GM19468 (cell line): ENCODE measurements at regions not wholly inside any gene's neighbourhood (a gene's known extent, or its start where the extent isn't known, plus 50 kb on each side); places are given as distances from the start of the nearest gene placed in this dataset.
"Not testable (repeated sequence)": the region's sequence is repeated elsewhere in the genome, so short reads cannot be mapped to it uniquely, and the experiment has no call there.

ENCODE experiments used
- ATAC-seq: cut with Tn5 transposase; IDR thresholded peaks from one replicate; pipeline ENCODE4 v1.9.1; 2021; ENCODE audit warnings: mild to moderate bottlenecking, moderate library complexity, moderate number of reproducible peaks; ENCODE audit not compliant: unreplicated experiment; ENCODE audit errors: extremely low read depth

DNA sequence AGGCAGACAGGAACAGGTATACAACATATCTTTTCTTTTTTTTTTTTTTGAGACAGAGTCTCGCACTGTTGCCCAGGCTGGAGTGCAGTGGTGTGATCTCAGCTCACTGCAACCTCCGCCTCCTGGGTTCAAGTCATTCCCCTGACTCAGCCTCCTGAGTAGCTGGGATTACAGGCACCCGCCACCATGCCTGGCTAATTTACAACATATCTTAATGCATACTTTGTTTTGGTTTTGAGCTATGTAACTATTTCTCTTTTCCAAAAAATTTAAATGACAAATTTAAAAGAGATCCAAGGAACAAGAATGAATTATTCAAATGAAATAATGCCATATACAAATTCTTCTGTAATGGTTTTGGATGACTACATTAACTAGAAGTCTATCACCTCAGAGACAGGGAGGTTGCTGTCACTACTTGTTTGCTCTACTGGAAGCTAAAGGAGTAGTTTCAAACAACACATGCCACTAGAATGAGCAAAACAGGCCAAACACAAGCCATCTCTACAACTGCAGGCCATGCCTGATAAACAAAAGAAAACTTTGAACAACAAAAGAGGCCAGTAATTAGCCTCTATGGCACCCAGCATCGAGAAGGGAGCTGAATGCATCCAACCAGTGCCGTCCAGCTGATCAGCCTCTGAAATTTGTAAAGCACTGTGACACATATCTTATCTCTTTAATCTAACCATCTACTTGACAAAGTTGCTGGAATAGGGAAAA, 133.6 kb upstream of the VOPP1 start:
- ATAC-seq = not testable (repeated sequence)

DNA sequence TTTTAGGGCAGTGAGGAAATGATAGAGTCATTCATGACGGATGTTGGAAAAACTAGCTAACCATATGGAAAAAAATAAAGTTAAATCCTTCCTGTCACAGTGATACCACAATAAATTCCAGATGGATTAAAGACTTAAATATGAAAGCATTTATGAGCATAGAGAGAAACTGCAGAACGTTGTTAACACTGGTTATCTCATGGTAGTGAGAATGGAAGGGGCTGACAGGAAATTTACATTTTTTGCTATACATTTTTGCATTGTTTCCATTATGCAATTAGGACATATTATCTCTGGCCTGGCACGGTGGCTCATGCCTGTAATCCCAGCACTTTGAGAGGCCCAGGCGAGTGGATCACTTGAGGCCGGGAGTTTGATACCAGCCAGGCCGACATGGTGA, 130.5 kb upstream of the VOPP1 start:
- ATAC-seq = not testable (repeated sequence)

DNA sequence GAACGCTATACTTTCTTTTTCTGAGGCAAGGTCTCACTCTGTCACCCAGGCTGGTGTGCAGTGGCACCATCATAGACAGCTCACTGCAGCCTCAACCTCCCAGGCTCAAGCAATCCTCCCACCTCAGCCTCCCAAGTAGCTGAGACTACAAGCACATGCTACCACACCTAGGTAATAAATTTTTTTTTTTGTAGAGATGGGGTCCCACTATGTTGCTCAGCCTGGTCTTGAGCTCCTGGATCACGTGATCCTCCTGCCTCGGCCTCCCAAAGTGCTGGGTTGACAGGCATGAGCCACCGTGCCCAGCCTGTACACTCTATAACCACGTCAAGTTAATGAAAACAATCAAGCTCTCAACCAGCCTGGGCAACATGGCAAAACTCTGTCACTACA, 127.1 kb upstream of the VOPP1 start:
- ATAC-seq = not testable (repeated sequence)

DNA sequence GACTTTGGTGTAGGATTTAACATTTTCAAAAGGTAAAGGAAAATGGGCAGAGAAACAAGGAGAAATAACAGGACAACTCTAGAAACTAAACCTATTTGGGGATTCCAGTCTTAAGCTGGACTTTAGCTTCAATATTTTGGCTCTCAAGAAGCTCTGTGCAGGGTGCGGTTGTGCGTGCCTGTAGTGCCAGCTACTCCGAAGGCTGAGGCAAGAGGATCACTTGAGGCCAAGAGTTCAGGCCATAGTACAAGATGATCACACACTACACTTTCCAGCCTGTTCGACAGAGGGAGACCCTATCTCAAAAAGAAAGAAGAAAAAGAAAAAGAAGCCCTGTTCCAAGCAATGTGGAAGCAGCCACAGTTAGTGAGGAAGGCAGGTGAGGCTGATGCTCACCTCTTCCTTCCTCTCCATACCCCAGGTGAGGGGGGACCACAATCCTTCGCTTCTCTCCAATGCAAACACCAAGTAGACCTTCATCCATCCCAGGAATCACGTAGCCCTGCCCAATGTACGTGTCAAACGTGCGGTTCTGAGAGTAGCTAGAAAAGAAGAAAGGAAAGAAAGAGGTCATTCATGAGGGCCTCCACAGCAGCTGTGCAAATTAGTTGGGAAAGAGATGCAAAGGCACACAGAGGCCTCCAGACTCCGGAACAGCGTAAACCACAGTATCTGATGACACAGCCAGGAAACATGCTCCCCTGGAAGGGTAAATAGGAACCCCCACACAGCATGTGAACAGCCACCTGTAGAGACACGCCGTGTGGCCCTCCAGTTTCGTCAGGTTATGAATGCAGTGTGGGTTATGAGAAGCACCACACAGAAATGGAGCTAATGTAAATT, 126.5 kb upstream of the VOPP1 start:
- peak; percentile 9 for ATAC-seq

DNA sequence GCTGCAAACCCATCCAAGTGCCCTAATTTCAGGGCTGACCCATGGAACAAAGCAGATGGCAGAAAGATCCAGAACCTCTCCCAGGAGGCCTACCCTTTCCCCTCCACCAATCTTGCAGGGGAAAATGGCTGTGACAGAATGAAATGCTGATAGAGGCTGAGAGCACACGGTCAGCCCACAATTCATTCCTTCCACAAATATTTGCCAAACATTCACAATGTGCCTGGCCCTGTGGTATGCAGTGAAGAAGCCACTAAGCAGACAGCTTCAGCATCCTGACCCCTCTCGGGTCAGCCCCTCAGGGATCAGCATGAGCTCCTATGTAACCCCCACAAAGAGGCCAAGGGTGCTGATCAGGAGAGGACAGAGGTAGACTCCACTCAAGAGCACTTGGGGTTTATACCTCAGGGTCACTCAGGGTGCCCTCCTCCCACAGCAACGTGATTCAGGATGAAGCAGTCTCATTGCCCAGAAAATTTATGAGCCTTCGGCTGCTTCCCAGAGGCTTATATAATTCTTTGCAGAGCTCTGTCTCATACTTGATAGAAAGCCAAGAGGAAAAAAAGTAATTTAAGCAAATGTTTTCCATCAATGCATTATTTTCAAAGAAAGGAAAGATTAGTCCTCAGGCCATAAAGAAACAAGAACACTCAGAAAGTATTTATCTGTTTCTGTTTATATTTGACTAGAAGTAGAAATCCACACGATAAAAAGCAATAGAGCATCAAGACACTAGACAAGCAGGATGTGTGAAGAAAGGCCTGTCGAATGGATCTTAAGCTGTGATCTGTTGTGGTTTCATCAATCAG, 123.8 kb upstream of the VOPP1 start:
- ATAC-seq = not testable (repeated sequence)

DNA sequence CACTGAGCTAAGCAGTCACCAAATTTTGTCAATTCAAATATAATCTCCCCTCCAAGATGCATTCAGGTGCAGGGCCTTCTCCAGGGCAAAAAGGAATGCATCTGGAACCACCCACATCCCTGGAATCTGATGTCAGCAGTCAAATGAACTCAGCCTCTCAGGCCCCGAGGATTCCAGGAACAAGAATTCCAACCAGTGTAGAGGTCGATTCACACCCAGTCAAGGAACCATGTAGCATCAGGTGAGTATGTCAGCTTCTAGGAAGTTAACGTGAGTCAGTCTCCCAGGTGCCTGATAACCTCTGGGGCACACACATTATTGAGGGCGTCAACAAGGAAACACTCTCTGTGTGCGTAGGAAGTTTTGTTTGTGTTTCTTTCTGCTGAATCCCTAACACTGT, 122.2 kb upstream of the VOPP1 start:
- not testable (repeated sequence) for ATAC-seq

DNA sequence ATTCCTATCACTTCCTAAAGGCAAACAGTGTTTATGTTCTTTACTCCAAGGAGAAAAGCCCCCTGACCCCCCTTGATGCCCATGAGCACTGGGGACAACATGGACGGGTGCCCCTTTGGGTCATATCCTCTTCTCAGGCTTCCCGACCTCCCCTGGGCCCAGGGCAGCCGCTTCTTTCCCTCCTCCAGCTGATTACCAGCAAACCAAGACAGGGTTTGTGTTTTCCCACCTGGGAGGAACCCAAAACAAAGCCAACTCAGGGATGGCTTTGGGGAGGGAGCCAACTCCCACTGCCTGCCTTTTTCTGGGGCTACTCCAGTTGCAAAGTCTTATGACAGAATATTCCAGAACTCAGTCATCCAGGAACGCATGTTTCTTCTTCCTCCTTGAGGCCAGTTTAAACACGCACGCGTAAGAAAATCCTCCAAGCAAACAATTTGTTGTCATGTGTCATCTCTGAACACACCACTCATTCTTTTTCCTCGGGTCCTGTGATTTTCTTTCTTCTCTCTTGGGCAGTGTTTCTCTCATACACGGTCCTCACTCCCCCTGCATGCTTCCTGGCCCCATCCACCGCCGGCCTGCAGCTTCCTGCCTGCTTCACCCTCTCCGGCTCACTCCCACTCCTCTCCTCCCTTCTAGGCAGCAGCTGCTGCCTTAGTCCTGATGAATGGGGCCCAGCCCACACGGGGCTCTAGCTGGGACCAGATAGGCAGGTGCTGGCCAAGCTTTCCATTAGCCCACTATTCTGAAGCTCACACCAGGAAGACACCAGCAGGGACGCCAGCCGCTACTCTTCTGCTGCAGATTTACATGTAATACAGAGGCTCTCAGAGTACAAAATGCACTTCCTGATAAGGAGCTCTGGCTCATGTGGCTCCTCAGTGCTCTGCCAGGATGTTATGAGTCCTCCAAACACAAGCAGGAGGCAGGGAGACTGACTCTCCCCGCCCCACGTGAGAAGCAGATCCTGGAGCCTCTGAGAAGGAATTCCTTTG, 116.7 kb upstream of the VOPP1 start:
- not testable (repeated sequence) for ATAC-seq

DNA sequence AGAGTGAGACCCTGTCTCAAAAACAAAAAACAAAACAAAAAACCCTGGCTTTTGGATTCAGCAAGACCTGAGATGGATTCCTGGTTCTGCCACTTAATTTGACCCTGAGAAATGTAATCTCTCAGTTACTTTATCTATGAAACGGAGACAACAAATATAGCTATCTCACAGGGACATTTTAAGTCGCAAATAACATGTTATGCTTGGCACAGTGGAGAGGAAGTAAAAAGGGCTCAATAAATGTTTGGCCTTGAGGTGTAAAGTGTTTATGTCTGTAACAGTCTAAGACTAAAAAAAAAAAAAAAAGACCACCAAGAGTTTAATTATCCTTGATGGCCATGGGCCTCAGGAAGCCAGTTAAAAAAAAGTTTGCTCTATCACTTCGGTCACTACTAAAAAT, 116.0 kb upstream of the VOPP1 start:
- ATAC-seq = not testable (repeated sequence)

DNA sequence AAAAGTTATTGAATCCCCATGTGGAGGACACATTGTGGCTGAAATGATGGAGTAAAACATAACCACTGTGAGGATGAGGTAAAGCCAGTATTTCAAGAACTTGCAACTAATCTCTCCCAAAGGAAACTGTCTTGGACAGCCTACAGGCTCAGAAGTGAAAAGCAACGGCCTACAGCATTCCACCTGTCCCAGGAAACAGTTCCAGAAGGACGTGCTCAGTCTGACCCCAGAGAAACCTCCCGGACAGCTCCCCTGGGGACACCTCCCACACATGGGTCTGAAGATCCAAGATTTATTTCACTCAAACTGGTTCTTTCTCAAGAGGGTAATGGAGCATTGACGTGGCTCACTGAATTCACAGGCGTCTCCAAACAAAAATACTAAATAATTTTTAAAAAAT, 115.0 kb upstream of the VOPP1 start:
- ATAC-seq = not testable (repeated sequence)

DNA sequence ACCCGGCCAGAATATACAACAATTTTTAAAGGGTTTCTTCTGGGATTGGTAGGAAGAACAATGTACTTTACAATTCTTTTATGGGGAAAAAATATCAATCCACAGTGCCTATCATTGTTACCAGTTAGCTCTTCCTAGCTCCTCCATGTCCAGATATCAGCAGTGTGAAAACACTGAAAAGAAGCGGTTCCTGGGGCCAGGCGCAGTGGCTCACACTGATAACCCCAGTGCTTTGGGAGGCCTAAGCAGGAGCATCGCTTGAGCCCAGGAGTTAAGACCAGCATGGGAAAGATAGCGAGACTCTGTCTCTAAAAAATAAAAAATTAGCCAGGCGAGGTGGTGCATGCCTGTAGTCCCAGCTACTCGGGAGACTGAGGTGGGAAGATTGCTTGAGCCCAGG, 114.5 kb upstream of the VOPP1 start:
- ATAC-seq = not testable (repeated sequence)

DNA sequence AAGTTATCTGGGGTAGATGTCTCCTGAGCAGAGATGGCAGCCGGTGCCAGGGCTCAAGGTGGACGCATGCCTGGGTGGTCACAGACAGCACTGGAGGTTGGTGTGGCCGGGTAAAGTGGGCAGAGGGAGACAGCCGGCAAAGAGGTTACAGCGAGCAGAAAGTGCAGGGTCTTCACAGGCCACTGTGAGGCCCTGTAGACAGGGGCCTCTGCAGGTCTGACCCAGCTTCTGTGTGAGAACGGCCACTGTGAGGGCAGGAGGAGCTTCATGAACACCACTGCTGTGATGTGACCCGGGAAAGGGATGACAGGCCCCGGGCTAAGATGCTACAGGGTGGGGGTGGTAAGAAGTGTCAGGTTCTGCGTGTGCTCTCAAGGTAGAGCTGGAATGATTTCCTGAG, 111.2 kb upstream of the VOPP1 start:
- ATAC-seq = not testable (repeated sequence)

DNA sequence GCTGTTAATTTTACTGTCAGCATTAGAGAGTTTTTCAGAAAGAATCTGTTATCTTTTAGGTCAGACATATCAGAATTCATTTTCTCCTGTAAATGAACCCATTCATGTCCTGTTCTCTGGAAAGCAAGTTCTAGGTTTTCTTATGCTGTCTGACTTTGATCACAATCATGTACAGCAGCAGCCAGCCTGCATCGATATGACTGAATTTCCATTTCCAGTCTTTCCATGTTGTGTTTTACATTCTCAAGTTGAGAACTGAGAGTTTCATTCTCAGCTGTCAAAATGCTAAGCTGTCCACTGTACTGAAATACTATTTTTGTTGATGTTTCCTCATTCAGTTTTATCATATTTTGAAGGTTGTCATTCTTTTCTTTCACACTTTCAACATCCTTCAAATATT, 103.3 kb upstream of the VOPP1 start:
- ATAC-seq = not testable (repeated sequence)

DNA sequence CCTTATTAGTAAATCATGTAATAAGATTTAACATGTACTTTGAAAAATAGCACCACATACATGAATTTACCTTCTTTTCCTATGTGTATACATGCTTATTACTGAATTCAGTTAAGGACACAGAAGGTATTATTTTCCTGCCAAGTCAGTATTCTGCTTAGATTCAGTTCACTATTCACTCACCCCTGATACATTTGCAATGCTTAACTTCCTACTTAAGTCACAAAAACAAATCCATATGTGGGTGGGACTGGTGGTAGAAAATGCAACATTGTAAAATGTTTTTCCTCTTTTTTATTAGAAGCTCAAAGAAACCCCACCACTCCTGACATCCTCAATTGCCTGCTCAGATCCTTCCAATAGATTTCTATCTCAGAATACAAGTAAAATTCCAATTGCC, 101.2 kb upstream of the VOPP1 start:
- not testable (repeated sequence) for ATAC-seq

DNA sequence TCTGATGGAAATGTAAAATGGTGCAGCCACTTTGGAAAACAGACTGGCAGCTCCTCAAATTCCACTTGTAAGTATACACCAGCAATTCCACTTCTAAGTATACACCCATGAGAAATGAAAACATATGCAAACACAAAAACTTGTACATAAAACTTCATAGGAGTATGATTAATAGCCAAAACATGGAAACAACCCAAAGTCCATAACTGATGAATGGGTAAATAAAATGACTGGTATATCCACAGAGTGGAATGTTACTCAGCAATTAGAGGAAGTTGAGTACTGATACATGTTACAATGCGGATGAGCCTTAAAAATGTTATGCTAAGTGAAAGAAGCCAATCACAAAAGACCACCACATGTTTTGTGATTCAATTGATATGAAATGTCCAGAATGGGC, 99.8 kb upstream of the VOPP1 start:
- ATAC-seq = not testable (repeated sequence)

DNA sequence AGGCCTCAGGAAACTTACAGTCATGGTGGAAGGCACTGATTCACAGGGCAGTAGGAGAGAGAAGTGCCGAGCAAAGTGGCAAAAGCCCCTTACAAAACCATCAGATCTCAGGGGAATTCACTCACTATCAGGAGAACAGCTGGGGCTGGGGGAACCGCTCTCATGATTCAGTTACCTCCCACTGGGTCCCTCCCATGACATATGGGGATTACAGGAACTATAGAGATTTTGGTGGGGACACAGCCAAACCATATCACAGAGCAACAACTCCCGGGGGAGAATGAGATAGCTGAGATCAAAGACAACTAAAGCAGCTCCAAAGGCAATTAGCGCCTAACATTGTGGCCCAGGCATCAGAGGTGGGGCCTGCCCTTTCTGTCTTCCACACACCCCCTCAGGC, 85.4 kb upstream of the VOPP1 start:
- no peak for ATAC-seq

DNA sequence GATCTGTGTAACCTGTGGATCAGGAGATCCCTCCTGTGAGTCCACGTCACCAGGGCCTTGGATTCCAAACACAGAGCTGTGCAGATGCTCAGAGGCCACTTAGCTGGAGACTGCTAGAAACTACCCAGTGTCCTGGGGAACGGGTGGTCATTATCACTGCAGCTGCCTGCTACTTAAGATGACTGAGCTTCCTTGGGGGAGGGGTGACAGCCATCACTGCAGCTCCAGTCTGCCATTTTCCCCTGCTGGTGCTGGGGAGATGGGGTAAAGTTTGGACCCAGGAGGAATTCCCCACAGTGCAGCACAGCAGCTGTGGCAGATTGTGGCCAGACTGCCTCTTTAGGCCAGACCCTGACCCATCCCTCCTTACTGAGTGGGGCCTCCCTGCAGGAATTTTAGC, 78.8 kb upstream of the VOPP1 start:
- ATAC-seq = no peak

DNA sequence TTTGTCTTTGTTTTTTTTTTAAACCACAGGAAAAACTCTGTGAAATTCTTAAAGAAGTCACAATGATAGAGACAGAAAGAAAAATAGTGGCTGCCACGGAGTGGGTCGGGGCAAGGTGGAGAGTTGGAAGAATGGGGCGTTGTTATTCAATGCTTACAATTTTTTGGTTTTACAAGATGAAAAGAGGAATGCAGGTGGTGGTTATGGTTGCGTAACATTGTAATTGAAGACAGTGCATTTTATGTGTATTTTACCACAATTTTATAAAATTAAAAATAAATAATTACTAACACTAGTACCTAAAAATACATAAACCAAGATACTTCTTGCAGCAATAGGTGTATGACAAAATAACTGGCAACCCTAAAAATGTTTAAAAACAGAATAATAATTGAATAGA, 76.9 kb upstream of the VOPP1 start:
- no peak for ATAC-seq

DNA sequence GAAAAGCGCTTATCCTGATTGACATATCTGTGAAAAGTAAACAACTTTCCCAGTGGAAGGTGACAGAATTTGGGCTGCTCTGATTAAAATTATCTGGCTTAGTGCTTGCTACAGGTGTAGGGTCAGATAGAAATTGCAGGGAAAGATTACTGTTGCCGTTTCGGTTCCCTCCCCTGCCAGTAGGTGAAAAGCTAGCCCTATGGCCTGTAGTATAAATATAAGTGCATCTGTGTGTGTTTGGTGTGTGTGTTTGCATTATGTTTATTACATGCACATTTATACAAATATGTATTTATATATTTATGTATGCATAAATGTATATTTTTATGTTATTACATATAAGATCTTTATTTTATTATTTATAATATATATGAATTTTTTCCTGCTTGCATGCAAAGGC, 72.3 kb upstream of the VOPP1 start:
- ATAC-seq = no peak

DNA sequence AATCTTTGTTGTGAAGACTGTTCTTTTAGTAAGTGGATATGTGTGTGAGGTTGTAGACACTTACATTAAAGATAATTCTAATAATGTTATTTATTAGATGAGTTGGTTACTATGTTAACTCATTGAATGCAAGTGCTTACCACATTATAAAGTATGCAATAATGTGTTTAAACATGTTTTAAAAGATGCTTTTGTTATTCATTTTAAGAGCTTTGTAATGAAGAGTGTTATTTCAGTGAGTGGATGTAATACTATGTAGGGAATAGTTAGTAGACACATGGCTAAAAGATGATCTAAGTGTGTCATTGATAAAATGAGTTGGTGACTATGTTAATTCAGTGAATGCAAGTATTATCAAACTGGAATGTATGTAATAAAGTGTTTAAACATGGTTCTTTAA, 70.0 kb upstream of the VOPP1 start:
- no peak for ATAC-seq

DNA sequence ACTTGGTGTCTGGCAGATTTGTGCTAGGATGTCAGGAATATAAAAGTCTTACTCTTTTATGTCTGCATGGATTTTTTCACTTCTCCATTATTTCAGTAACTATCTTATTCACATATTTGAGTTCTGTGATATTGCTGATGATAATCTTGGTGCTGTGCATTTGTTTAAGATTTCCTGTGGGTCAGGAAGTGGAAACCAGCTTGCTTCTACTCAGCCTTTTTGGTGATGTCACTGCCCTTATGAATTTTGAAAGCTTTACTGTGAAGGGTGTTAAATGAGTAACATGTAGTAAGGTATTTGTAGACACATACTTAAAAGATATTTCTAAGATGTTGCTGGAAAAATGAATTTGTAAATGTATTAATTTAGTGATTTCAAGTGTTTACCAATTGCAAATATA, 69.5 kb upstream of the VOPP1 start:
- peak; percentile 34 for ATAC-seq
